Caco-2 (cell line): ENCODE measurements at regions not wholly inside any gene's neighbourhood (a gene's known extent, or its start where the extent isn't known, plus 50 kb on each side); places are given as distances from the start of the nearest gene placed in this dataset.

Experiments used
- BruUV-seq: library from RNA; stranded (reverse); fragments of 400-500 nt; replicated peaks from 2 replicates; lab custom pipeline; 2021; lab: Mats Ljungman, UMichigan
- CTCF ChIA-PET: fragments of 300-600 bp; sonication (Branson Sonifier 250); formaldehyde crosslinking; loops from one replicate; lab custom pipeline; 2022; ENCODE audit warnings: antibody characterized with exemption; lab: Charles Lee
- POLR2A ChIA-PET: fragments of 300-600 bp; sonication (Branson Sonifier 250); formaldehyde crosslinking; loops from one replicate; lab custom pipeline; 2022; ENCODE audit warnings: antibody characterized with exemption; lab: Charles Lee
- DNase-seq, 2 experiments: peaks; one replicate each; pipeline versions ENCODE4 v3.0.0 to v3.0.0-alpha.2; 2020 to 2022
- H3K27me3 ChIP-seq: replicated peaks from 2 replicates; pipeline ENCODE4 v1.6.0; 2011; ENCODE audit warnings: low read length; ENCODE audit not compliant: control insufficient read depth, insufficient read depth
- H3K36me3 ChIP-seq: 2 replicates; pipeline ENCODE4 v1.5.1; 2011; ENCODE audit warnings: low read length; ENCODE audit not compliant: control insufficient read depth, insufficient read depth
- H3K4me1 ChIP-seq: fragments of 250-450 bp; sonication (Bioruptor Pico); 2 replicates; pipeline ENCODE4 v1.5.1; 2020; ENCODE audit warnings: mild to moderate bottlenecking
- H3K4me3 ChIP-seq: 2 replicates; pipeline ENCODE4 v1.5.1; 2011; ENCODE audit warnings: low read depth, mild to moderate bottlenecking, control low read depth, low read length
- H3K9me3 ChIP-seq: fragments of 250-450 bp; sonication (Bioruptor Pico); 2 replicates; pipeline ENCODE4 v1.5.1; 2020; ENCODE audit warnings: mild to moderate bottlenecking, moderate library complexity
- H3K27ac Mint-ChIP-seq: one replicate; pipeline ENCODE4 v1.8.0; 2022; ENCODE audit warnings: mixed read lengths; ENCODE audit not compliant: unreplicated experiment
- H3K27me3 Mint-ChIP-seq: one replicate; pipeline ENCODE4 v1.8.0; 2022; ENCODE audit warnings: mixed read lengths; ENCODE audit not compliant: insufficient read depth, unreplicated experiment
- H3K36me3 Mint-ChIP-seq: one replicate; pipeline ENCODE4 v1.8.0; 2022; ENCODE audit warnings: mild to moderate bottlenecking, mixed read lengths; ENCODE audit not compliant: insufficient read depth, unreplicated experiment
- H3K4me1 Mint-ChIP-seq: one replicate; pipeline ENCODE4 v1.8.0; 2022; ENCODE audit warnings: low read depth, mixed read lengths; ENCODE audit not compliant: unreplicated experiment
- H3K4me3 Mint-ChIP-seq: one replicate; pipeline ENCODE4 v1.8.0; 2022; ENCODE audit warnings: mild to moderate bottlenecking, moderate library complexity, mixed read lengths; ENCODE audit not compliant: unreplicated experiment
- H3K9me3 Mint-ChIP-seq: one replicate; pipeline ENCODE4 v1.8.0; 2022; ENCODE audit warnings: mixed read lengths; ENCODE audit not compliant: unreplicated experiment
- CTCF ChIP-seq, 2 experiments: fragments of 200-600 bp in 1 of 2; IDR thresholded peaks; 1 replicate in 1 of 2; 2 replicates in 1 of 2; pipeline versions ENCODE4 v1.5.1 to v1.8.0; 2011 to 2022; ENCODE audit warnings: antibody characterized with exemption in 1 of 2, control low read depth in 1 of 2, inconsistent platforms in 1 of 2, low read depth in 1 of 2, low read length in 1 of 2, mild to moderate bottlenecking in 1 of 2, moderate library complexity in 1 of 2; ENCODE audit not compliant: insufficient read depth in 1 of 2, severe bottlenecking in 1 of 2, unreplicated experiment in 1 of 2
- intact Hi-C: fragments of 100-400 bp; cut with micrococcal nuclease; formaldehyde crosslinking; loops from one replicate; pipeline ENCODE4 v1.10.0; 2022; ENCODE audit not compliant: unreplicated experiment

- no peak for TF ChIP-seq CTCF (IDR thresholded peaks at IDR 0.05; ENCODE audit: insufficient read depth in 1 of 2, low read depth in 1 of 2, low read length in 1 of 2, severe bottlenecking in 1 of 2, unreplicated experiment in 1 of 2)
- H3K27me3 ChIP-seq = no peaks in the 10 kb centered on the region
- peaks cover 7% of the 10 kb centered on the region for H3K4me1 Mint-ChIP-seq
- no peak for DNase-seq
- no TSS peak for BruUV-seq
- no peaks in the 10 kb centered on the region for H3K36me3 ChIP-seq
- no peak overlapping the region for H3K4me3 ChIP-seq
- H3K27ac Mint-ChIP-seq = peak overlapping the region; percentile 36
- intact Hi-C loops = no loop called here
- ChIA-PET CTCF (no interaction called here), POLR2A (interaction anchor here (0.6 to 1.7 kb wide), 2 partner anchors 33 to 39 kb away, joined by 3 to 9 read pairs; no protein-coding TSS in a partner anchor)
- H3K4me1 ChIP-seq = peaks cover 12% of the 10 kb centered on the region
- H3K4me3 Mint-ChIP-seq = peak overlapping the region; percentile 47
- H3K9me3 ChIP-seq = no peaks in the 10 kb centered on the region
- H3K27me3 Mint-ChIP-seq = no peaks in the 10 kb centered on the region
- peaks cover 2% of the 10 kb centered on the region for H3K9me3 Mint-ChIP-seq
- H3K36me3 Mint-ChIP-seq = no peaks in the 10 kb centered on the region
Measured at GRCh38 chr5:134466241-134467069, 54.8 kb upstream of the CDKN2AIPNL start.

GRCh38 chr5:134465816-134466240 lies 54.1 kb upstream of the CDKN2AIPNL start:
- Histone ChIP-seq H3K27me3 (no peaks in the 10 kb centered on the region), H3K36me3 (no peaks in the 10 kb centered on the region), H3K4me1 (peaks cover 12% of the 10 kb centered on the region), H3K9me3 (no peaks in the 10 kb centered on the region), H3K4me3 (no peak overlapping the region)
- Mint-ChIP-seq H3K27me3 (no peaks in the 10 kb centered on the region), H3K9me3 (no peaks in the 10 kb centered on the region), H3K4me1 (peaks cover 7% of the 10 kb centered on the region), H3K4me3 (peak overlapping the region; percentile 47), H3K36me3 (no peaks in the 10 kb centered on the region), H3K27ac (no peak overlapping the region)
- intact Hi-C loops = no loop called here
- ChIA-PET POLR2A (interaction anchor here (0.6 to 1.7 kb wide), 2 partner anchors 34 to 40 kb away, joined by 3 to 9 read pairs; no protein-coding TSS in a partner anchor), CTCF (no interaction called here)
- no TSS peak for BruUV-seq
- TF ChIP-seq CTCF (IDR thresholded peaks at IDR 0.05; ENCODE audit: insufficient read depth in 1 of 2, low read depth in 1 of 2, low read length in 1 of 2, severe bottlenecking in 1 of 2, unreplicated experiment in 1 of 2) = no peak
- peak; percentile 52 to 56 for DNase-seq

- Histone ChIP-seq H3K36me3 (no peaks in the 10 kb centered on the region), H3K4me1 (peaks cover 12% of the 10 kb centered on the region), H3K9me3 (no peaks in the 10 kb centered on the region), H3K4me3 (no peak overlapping the region), H3K27me3 (no peaks in the 10 kb centered on the region)
- Mint-ChIP-seq H3K9me3 (no peaks in the 10 kb centered on the region), H3K4me1 (peaks cover 7% of the 10 kb centered on the region), H3K4me3 (peak overlapping the region; percentile 47), H3K36me3 (no peaks in the 10 kb centered on the region), H3K27ac (no peak overlapping the region), H3K27me3 (no peaks in the 10 kb centered on the region)
- no TSS peak for BruUV-seq
- intact Hi-C loops = no loop called here
- TF ChIP-seq CTCF (IDR thresholded peaks at IDR 0.05; ENCODE audit: insufficient read depth in 1 of 2, low read depth in 1 of 2, low read length in 1 of 2, severe bottlenecking in 1 of 2, unreplicated experiment in 1 of 2) = no peak
- ChIA-PET POLR2A (interaction anchor here (1.7 kb wide), 1 partner anchor 41 kb away, joined by 9 read pairs; no protein-coding TSS in a partner anchor), CTCF (no interaction called here)
- peak in 1 of 2 experiments; percentile 23 for DNase-seq
Measured at GRCh38 chr5:134464988-134465815, 53.5 kb upstream of the CDKN2AIPNL start.
